Activated CD4-positive, alpha-beta T cell treated with anti-CD3 and anti-CD28 coated beads, Interleukin-10, Interleukin-2, amounts not matched to agents 100 ng/mL and 50 ng/mL, durations not matched to agents 16 hours and 8 hours (primary cell): ENCODE measurements at regions not wholly inside any gene's neighbourhood (a gene's known extent, or its start where the extent isn't known, plus 50 kb on each side); places are given as distances from the start of the nearest gene placed in this dataset.
"Not testable (repeated sequence)": the region's sequence is repeated elsewhere in the genome, so short reads cannot be mapped to it uniquely, and the experiment has no call there.

Experiments used
- DNase-seq: peaks from one replicate; pipeline ENCODE4 v3.0.0-alpha.2; 2020

- no peak for DNase-seq
Measured at GRCh38 chr11:35046681-35047080, 92.3 kb upstream of the CD44 start.

GRCh38 chr11:35047179-35047578 lies 91.8 kb upstream of the CD44 start:
- peak; percentile 24 for DNase-seq

DNA sequence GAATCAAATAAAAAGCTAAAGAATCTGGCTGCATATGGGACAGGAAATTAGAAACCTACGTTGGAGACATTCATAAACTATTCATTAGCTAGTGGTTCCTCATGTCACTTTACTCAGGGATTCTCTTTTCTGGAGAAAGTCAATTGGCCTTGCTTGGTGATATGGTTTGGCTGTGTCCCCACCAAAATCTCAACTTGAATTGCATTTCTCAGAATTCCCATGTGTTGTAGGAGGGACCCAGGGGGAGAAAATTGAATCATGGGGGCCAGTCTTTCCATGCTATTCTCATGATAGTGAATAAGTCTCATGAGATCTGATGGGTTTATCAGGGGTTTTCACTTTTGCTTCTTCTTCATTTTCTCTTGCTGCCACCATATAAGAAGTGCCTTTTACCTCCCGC lies 91.2 kb upstream of the CD44 start:
- DNase-seq = no peak

GRCh38 chr11:35048346-35048745 lies 90.6 kb upstream of the CD44 start:
- DNase-seq = not testable (repeated sequence)

- DNase-seq = no peak
Measured at GRCh38 chr11:35049859-35050531, 89.0 kb upstream of the CD44 start.

- no peak for DNase-seq
Measured at GRCh38 chr11:35050541-35050995, 88.4 kb upstream of the CD44 start.

DNA sequence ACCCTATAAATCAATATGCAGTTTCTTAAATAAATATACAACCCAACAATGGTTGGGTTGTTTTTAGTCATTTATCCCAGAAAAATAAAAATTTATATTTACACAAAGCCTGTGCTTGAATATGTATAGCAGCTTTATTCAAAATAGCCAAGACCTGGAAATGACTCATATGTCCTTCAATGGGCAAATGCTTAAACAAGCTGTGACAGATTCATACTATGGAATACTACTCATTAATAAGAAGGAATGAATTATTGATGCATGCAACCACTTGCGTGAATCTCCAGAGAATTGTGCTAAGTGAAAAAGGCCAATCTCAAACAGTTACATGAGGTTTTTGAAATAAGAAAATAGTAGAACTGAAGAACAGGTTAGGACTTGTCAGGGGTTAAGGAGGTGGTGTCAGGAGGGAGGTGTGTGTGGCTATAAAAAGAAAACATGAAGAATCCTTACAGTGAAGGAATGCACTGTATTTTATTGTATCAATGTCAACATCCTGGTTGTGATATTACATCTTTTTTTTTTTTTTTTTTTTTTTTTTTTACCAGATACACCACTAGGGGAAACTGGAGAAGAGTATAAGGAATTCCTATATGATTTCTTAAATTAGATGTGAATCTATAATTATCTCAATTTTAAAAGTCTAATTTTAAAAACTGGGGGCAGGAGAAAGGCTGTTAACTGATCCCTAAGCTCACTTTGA lies 82.4 kb upstream of the CD44 start:
- no peak for DNase-seq

DNA sequence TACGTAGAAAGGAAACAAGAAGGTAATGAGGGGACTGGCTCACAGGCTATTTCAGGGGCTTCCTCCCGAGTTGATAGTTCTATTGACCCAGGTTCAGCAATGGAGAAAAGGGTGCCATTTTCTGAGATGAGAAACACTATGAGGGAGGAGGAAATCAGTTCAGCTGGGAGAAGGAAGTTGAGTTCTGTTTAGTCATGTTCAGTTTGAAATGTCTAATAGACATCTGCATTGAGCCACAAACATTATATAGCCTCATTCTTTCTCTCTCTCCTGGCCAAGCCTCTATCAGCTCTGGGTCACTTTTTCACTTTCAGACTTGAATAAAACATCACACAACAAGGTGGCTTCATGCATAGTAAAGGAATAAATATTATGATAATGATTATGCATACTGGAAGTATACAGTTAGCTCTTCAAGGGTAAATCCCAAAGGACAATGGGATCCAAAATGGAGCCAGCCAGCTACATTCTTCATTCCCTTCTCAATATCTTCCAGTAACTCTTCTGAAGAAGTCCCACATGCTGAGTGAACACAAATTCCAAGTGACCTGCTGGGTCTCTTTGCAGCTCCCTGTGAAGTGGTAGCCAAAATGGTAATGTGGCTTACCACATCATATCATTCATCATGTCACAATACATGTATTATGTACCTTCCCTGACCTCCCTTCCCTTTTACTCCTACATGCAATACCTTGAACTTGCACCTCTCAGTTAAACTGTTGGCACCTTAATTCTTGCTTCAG lies 80.9 kb upstream of the CD44 start:
- DNase-seq = no peak

DNA sequence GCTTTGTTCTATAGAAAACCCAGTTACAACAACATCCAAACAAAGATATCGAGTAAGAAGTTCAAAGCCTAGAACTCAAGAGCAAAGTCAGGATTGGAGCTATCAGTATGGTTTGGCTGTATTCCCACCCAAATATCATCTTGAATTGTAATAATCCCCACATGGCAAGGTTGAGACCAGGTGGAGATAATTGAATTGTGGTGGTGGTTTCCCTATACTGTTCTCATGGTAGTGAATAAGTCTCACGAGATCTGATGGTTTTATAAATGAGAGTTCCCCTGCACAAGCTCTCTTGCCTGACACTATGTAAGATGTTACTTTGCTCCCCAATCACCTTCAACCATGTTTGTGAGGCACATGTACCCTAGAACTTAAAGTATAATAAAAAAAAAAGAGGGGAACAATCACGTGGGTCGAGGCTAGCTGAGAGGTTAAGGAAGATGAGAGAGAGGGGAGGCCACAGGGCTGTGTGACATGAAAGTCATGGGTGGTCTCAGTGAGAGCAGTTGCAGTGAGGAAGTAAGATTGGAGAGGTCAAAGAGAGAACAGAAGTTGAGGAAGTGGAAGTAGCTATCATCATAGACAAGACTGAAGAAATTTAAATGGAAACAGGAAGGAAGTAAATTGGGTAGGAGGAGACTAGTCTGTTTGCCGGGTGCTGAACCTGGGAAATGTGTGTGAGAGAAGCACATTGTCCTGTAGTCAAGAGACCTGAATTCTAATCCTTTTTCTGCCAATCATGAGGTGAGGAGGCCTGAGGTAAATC lies 80.1 kb upstream of the CD44 start:
- no peak for DNase-seq

- no peak for DNase-seq
Measured at GRCh38 chr11:35061516-35062440, 77.2 kb upstream of the CD44 start.

DNA sequence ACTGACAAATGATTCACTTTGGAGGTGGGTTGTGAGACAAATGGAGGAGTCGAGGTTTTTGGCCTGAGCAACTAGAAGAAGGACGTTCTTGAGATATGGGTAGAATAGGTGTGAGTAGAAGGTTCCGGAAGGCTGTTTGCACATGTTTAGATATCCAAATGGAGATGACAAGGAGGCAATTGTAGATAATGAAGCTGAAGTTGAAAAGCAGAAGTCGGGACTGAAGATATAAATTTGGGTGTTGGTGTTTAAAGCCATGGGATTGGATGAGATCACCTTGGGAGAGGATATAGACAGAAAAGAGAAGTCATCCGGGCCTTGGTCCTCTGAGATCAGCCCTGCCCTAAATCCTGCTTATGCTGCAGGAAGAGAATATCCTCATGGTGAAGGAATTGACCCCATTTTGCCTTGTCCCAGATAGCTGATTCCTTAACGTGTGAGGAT lies 75.5 kb upstream of the CD44 start:
- no peak for DNase-seq

DNA sequence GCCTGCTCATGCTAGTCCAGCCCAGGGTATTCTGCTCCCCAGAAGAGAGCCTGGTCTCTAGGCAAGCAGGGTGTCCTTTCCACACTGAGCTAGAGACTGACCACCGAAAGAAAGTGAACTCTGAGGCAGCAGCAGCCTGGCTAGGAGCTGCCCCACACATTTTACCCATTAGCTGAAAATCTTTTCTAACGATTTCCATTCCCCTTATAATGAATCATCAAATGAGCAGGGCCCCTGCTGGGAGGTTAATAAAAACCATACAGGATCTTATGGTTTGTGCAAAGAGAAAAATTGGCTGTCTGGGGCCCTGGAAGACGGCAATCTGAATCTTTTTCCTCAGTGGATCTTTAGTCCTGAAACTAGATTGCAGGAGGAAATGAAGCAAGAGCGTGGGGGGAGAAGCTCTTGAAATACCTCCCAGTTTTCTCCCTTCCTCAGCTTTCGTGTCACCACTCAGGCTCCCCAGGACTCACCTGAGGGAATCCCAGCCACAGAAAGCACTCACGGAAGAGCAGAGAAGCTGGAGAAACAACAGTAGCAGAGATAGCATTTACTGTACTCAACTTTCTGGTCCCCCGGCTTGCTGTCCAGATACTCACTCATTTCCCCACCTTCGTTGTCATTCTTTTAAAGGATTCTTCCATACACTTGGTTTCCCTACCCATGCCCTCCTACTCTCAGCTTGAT lies 74.7 kb upstream of the CD44 start:
- no peak for DNase-seq

DNA sequence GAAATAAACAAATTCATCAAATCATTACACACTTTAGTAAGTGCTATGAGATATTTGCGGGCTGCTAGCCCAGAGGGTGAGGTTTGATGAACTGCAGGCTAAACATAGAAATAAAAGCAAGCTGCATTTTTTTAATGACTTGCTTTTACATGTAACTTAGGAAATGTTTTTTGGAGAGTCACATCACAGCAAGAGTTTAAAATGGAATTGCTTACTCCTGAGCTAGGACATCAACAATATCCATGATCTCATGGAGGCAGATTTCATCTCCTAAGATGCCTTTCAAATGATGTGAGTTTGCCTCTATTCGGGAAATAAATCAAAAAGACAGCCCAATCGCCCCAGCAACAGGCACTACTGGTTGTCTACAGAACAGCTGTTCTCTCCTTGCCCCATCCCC lies 73.4 kb upstream of the CD44 start:
- no peak for DNase-seq

DNA sequence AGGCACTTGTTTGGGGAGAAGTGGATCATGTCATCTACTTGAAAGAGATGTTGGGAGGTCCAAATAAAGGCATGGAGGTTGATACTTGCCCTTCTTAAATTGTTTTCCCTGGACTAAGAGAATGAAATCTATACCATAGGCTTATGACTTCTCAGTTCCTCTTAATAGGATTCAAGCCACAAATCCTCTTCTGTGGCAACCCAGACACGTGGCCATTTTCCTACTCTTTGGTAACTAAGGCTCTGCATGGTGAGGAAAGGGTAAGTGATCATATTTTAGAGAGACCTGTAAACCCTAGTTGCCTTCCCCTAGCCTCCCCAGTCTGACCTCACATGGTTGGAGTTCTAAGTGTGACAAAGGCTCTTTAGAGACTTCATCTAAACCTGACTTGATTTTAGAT lies 72.9 kb upstream of the CD44 start:
- no peak for DNase-seq

DNA sequence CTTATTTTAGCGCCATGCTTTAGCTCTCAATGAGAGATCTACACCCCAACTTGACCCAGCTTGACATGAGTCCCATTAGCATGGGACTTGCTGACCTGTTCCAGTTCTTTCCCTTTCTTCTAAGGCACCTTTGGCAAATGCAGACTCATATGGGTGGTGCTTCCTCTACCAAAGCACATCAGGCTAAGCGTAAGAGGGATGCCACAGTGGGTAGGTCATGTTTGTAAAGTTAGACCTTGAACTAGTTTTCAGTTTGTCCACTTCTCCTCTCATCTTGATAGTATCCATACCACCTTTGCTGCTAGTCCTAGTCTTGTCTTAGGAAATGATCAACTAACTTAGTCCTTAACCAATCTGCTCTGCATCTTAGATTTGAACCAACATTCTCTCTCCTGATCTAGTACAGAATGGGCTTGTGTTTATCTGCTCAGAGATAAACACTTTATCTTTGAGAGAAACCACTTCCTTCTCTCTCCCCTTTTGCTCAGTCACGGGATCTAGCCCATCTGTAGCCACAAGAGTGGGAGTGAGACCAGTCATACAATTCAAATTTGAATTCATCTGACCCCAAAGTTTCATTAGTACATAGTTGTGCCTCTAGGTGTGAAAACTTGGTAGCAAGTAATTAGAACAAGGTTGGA lies 72.1 kb upstream of the CD44 start:
- peak; percentile 85 for DNase-seq

DNA sequence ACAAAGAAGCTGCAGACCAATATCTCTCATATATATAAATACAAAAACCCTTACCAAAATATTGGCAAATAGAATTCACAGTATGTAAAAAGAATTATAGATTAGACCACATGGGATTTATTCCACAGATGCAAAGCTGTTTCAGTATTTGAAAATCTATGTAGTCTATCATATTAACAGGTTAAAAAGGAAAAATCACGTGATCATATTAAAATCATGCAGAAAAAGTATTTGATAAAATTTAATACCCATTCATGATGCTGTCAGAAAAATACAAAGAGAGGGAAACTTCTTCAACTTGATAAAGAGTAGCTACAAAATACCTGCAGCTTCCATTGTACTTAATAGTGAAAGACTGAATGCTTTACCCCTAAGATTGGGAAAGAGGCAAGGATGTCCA lies 67.2 kb upstream of the CD44 start:
- DNase-seq = no peak

GRCh38 chr11:35073691-35074419 lies 65.1 kb upstream of the CD44 start:
- DNase-seq = peak; percentile 55

- no peak for DNase-seq
Measured at GRCh38 chr11:35076201-35077100, 62.5 kb upstream of the CD44 start.
